WTC11 (cell line): ENCODE measurements at regions not wholly inside any gene's neighbourhood (a gene's known extent, or its start where the extent isn't known, plus 50 kb on each side); places are given as distances from the start of the nearest gene placed in this dataset.

ENCODE experiments used
- AFF4 ChIP-seq: sonication (generic); formaldehyde crosslinking; IDR thresholded peaks from 2 replicates; pipeline ENCODE4 v1.8.1; 2023; ENCODE audit warnings: mild to moderate bottlenecking, missing genetic modification reagents, borderline replicate concordance
- CREM ChIP-seq: sonication (generic); formaldehyde crosslinking; IDR thresholded peaks from 2 replicates; pipeline ENCODE4 v1.8.1; 2022; ENCODE audit warnings: mild to moderate bottlenecking, missing genetic modification reagents, moderate library complexity
- GTF2I ChIP-seq: fragments of 250-450 bp; sonication (Bioruptor Pico); conservative IDR thresholded peaks from 2 replicates; pipeline ENCODE4 v1.4.0; 2021; ENCODE audit warnings: mild to moderate bottlenecking
- NFE2L1 ChIP-seq: sonication (generic); formaldehyde crosslinking; IDR thresholded peaks from 2 replicates; pipeline ENCODE4 v1.8.1; 2023; ENCODE audit warnings: missing genetic modification reagents

GRCh38 chr1:57655161-57655560 lies 231.3 kb upstream of the DAB1 start:
- TF ChIP-seq AFF4 (CRISPR knock-in tag) (no peak), NFE2L1 (no peak), CREM (CRISPR knock-in tag) (no peak), GTF2I (CRISPR knock-in tag) (no peak)
